SU-DHL-6 (cell line): ENCODE measurements at regions not wholly inside any gene's neighbourhood (a gene's known extent, or its start where the extent isn't known, plus 50 kb on each side); places are given as distances from the start of the nearest gene placed in this dataset.

Experiments used
- CTCF ChIP-seq: fragments of 200-600 bp; sonication (generic); IDR thresholded peaks from one replicate; pipeline ENCODE4 v1.5.1; 2017; ENCODE audit warnings: antibody characterized with exemption, mild to moderate bottlenecking, low read length, moderate library complexity; ENCODE audit not compliant: insufficient read depth, poor library complexity, severe bottlenecking
- EZH2phosphoT487 ChIP-seq: fragments of 200-600 bp; sonication (generic), shearing (Covaris generic); conservative IDR thresholded peaks from 2 replicates; pipeline ENCODE4 v1.6.1; 2018; ENCODE audit warnings: mild to moderate bottlenecking, antibody characterized with exemption, low read length, moderate library complexity, mixed read lengths

GRCh38 chr2:8072907-8073306, 608.9 kb upstream of the ID2 start:
- TF ChIP-seq CTCF, result no peak
- no peak for TF ChIP-seq EZH2phosphoT487
